SIG-M5 treated with dmso at 0.1 percent for 504 hours (cell line): ENCODE measurements at regions not wholly inside any gene's neighbourhood (a gene's known extent, or its start where the extent isn't known, plus 50 kb on each side); places are given as distances from the start of the nearest gene placed in this dataset.

Experiments used
- DNase-seq: peaks from one replicate; lab custom pipeline; 2025; ENCODE audit not compliant: unreplicated experiment; lab: John Stamatoyannopoulos, UW

- no peak for DNase-seq
Measured at GRCh38 chr13:111924678-111925075, 142.3 kb upstream of the SOX1 start.

- no peak for DNase-seq
Measured at GRCh38 chr13:111925146-111925875, 141.6 kb upstream of the SOX1 start.

- DNase-seq = no peak
Measured at GRCh38 chr13:111926501-111927180, 140.3 kb upstream of the SOX1 start.

- no peak for DNase-seq
Measured at GRCh38 chr13:111927181-111927540, 139.8 kb upstream of the SOX1 start.

GRCh38 chr13:111929036-111929616 is 137.8 kb upstream of the SOX1 start:
- no peak for DNase-seq

GRCh38 chr13:111936267-111936925 is 130.6 kb upstream of the SOX1 start:
- no peak for DNase-seq

GRCh38 chr13:111937777-111938311 is 129.1 kb upstream of the SOX1 start:
- DNase-seq = no peak

GRCh38 chr13:111938741-111939665 is 127.9 kb upstream of the SOX1 start:
- no peak for DNase-seq

- DNase-seq = no peak
Measured at GRCh38 chr13:111939666-111940278, 127.2 kb upstream of the SOX1 start.

GRCh38 chr13:111940892-111941291 is 126.1 kb upstream of the SOX1 start:
- DNase-seq = no peak

GRCh38 chr13:111941845-111942447 is 125.0 kb upstream of the SOX1 start:
- no peak for DNase-seq

GRCh38 chr13:111943229-111943795 is 123.6 kb upstream of the SOX1 start:
- DNase-seq = no peak

- DNase-seq = no peak
Measured at GRCh38 chr13:111944171-111944583, 122.8 kb upstream of the SOX1 start.

GRCh38 chr13:111945086-111945485 is 121.9 kb upstream of the SOX1 start:
- no peak for DNase-seq

GRCh38 chr13:111946214-111946613 is 120.7 kb upstream of the SOX1 start:
- no peak for DNase-seq

GRCh38 chr13:111947026-111947810 is 119.7 kb upstream of the SOX1 start:
- no peak for DNase-seq

GRCh38 chr13:111947876-111948275 is 119.1 kb upstream of the SOX1 start:
- DNase-seq = no peak

GRCh38 chr13:111948281-111948680 is 118.7 kb upstream of the SOX1 start:
- DNase-seq = no peak

- DNase-seq = no peak
Measured at GRCh38 chr13:111948811-111949210, 118.1 kb upstream of the SOX1 start.
